Stimulated activated CD4-positive, alpha-beta T cell treated with anti-CD3 and anti-CD28 coated beads, TNF-alpha, amount 100 ng/mL, for 1 hour (primary cell): ENCODE measurements at regions not wholly inside any gene's neighbourhood (a gene's known extent, or its start where the extent isn't known, plus 50 kb on each side); places are given as distances from the start of the nearest gene placed in this dataset.
"Not testable (repeated sequence)": the region's sequence is repeated elsewhere in the genome, so short reads cannot be mapped to it uniquely, and the experiment has no call there.

ENCODE experiments used
- DNase-seq, 3 donors: peaks; one replicate each; pipeline ENCODE4 v3.0.0-alpha.2; 2020; ENCODE audit warnings: low read depth in 3 of 3, low spot score in 1 of 3

DNA sequence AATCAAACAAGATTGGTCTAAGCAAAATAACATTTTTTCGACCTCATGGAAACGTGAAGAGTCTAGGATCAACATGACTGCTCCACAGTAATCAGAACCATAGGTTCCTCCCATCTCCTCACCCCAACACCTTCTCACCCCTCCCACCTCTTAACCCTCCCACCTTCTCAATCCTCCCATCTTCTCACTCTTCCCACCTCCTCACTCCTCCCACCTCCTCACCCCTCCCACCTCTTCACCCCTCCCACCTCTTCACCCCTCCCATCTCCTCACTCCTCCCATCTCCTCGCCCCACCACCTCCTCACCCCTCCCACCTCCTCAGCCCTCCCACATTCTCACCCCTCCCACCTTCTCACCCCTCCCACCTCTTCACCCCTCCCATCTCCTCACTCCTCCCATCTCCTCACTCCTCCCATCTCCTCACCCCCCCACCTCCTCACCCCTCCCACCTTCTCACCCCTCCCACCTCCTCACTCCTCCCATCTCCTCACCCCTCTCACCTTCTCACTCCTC is 567.4 kb downstream of the C6orf118 start:
- DNase-seq, result no peak

DNA sequence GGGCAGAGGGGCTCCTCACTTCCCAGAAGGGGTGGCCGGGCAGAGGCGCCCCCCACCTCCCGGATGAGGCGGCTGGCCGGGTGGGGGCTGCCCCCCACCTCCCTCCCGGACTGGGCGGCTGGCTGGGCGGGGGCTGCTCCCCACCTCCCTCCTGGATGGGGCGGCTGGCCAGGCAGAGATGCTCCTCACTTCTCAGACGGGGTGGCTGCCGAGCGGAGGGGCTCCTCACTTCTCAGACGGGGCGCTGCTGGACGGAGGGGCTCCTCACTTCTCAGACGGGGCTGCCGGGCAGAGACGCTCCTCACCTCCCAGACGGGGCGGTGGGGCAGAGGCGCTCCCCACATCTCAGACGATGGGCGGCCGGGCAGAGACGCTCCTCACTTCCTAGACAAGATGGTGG is 573.3 kb downstream of the C6orf118 start:
- not testable (repeated sequence) for DNase-seq

DNA sequence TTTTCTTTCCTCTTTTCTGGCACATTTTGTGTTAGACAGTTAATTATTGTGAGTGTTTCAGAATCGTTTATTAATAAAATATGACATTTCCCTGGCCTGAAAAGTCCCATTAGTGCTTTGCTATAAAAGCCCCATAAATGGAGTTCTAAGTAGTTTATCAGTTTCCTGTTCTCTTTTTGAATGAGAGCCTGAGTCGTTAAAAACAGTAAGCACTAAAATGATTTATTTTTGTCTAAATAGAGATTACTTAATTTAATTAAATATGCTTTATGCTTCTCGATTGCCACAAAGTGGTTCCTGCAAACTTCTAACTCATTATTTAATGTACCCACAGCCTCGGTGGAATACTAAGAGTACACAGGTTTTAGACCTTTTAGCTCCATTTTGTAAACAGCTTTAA is 577.9 kb downstream of the C6orf118 start:
- no peak for DNase-seq

DNA sequence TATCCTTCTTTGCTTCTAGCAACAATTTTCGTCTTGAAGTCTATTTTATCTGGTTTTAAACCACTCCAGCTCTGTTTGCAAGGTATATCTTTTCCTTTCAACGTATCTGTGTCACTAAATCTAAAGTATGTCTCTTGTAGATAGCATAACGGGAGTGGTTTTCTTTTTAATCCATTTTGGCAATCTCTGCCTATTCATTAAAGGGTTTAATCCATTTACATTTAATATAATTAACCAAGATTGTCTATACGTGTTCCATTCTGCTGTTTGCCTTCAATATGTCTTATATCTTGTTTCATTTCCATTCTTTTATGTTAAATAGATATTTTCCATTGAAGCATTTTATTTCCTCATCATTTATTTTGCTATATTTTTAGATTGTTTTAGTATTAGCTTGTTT is 587.9 kb downstream of the C6orf118 start:
- no peak for DNase-seq

DNA sequence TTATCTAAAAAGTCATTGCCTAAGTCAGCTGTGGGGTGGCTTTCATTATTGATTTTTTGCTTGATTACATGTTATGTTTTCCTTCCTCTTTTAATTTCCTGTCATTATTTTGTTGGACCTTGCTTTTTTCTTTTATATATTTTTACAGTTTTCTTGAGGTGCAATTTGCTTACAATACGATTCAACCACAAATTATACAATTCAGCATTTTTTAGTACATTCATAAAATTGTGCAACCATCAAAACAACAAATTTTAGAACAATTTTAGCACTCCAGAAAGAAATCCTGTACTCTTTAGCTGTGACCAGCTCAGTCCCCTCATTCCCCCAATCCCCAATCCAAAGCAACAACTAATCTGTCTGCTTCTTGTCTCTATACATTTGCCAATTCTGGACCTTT is 608.9 kb downstream of the C6orf118 start:
- no peak for DNase-seq

DNA sequence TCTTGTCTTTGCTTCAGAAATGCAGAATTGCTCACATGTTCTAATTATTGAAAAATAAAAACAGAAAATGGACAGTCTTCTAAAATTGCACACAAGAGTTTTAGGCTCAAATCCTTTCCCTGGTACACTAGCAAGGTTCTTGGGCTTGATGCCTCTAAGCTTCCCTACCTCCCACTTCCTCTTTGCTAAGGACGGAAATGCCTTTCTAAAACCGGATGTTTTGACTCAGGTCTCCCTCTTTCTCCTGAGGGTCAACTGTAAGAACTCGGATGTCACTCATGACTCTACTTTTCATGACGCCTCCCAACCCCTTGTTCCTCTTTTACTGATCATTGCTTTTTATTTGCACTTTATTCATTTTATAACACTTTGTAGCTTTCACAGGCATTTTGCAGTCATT is 613.5 kb downstream of the C6orf118 start:
- DNase-seq, result no peak

DNA sequence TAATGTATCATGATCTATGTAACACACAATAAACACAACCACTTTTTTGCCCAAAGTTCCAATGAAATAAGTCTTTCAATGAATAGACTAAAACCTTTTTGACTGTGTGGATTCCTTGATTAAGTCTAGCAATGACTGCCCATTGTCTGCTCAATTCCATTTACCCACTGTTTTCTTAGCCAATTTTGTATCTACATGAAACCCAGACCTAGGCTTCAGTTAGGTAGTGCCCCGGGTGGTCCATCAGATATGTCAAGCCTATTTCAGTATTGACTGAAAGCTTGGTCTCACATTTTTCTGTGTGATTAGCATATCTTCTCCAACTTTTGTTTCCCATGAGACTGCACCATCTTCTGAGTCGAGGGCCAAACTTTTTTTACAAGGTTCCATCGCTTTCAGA is 615.0 kb downstream of the C6orf118 start:
- DNase-seq, result no peak

DNA sequence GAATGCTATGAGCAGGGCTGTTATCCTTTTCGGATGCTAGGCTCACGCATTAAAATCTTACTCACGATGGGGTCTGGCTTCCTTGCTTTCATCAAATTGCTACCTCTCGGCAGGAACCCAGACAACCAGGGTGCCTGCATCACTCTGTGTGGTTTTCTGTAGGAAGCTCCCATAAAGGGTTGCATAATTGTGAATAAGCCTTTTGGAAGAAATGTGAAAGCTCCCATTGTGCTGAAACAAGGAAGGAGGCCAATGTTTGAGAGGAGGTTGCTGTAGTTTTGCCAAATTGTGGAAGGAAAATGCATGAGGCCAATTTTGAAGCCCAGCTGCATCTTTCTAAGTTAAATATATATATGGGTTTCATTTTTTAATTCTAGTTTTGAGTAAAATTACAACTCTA is 615.5 kb downstream of the C6orf118 start:
- no peak for DNase-seq

DNA sequence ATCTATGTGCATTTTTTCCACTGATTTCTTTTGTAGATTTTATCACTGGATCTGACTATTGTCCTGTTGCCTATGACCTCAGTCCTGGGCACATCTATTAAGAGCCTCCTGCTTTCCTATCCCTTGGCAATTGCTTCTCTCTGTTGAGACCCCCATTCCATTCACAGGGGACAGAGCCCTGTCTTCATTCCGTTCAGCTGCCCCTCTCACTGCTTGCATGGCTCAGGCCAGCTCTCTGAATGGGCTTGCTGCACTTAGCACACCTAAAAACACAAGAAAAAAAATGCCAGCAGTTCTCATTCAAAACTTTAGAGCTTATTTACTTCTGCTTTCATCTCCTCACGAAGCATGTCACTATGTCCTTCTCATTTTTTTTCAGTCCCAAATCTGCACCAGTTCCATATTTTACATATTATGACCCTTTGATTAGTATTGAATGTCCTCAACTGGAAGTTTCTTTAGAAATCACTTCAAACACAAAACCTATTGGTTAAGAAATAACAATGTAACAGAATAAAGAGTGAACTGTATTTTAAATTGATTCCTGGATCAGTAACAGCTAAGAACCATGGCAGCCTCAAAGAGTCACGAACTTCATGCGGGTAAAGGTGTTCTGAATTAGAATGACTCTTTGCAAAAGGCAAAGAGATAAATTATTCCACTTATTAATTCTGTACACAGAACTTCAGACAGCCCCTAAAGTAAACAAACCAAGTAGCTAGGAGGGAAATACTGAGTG is 616.5 kb downstream of the C6orf118 start:
- DNase-seq, result no peak

DNA sequence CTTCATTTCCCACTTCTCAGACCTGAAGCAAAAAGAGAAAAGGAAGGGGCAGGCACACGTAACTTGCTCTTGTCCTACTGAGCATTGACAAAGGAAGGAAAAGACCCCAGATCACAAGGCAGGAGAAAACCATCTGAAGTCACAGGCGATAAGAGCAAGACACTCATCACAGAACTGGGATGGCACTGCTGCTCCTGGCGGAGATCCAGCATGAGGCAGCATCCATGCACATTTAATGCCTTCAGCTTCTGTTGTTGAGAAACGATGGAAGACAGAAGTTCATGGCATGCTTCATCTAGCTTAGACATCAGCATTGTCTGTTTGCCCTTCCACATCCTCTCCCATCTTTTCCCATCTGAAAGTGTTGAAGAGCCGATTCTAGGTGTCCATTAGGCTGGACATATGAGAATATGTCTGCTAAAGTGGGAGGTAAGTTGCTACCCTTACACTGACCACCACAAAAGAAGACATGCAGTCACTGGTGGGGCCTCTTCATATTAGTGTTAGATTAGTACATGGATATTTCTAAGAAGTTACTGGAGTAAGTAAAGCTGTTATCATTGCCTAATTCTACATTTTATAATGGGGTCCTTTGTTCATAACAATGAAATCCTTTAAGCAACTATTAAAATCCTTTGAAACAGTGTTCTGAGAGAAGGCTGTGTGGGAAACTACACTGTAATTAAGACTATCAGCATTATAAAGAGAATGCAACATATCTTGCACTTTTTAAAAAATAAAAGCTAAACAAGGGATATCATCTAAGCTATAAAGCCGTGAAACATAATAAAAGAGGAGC is 618.5 kb downstream of the C6orf118 start:
- no peak for DNase-seq

DNA sequence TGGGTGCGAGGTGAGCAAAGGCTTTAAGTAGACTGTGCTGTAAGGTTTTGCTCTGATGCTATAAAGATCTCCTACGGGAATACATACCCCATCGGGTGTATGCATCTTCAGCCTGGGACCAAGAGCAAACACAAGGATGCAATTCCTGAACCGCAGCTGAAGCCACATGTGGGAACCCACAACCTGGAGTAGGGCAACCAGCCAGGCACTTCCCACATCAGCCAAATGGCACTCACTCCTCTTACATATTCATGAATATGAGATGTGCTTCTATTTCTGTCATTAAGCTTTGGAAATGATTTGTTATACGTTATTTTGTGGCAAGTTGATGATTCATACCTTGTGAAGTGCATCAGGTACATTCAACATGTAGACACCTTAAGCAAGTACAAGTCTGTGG is 619.2 kb downstream of the C6orf118 start:
- no peak for DNase-seq

DNA sequence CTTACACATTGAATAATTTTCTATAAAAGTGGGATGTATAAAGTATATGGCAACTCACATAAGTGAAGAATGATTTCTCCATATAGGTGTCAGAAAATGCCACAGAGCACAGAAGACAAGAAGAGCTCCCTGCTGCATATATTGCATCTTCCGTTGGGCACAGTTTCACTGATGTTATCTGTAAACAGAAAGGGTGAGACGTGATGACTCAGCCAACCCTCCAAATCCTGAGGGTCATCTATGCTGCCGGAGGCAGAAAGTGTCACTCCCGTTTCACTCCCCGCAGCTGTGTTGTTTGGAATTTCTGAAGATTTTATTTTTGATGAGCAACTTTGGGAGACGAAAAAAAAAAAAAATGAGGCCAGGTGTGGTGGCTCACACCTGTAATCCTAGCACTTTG is 644.1 kb downstream of the C6orf118 start:
- DNase-seq, result no peak

DNA sequence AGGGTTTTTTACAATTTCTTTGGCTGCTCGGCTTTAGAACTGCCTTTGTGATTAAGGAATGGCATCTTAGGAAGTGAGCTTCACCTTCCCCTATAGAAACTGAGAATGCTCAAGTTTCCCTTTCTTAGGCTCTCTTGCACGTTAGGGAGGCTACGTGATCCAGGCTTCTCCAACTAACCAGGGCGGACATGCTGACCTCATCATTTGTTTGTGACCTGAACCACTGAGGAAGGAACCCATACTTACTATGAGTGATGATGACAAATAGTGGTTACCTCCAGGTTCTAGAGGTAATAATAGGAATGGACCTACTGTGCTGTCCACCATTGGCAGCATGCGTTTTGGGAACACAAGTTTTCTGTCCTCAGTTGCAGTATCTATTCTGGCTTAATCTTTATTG is 645.8 kb downstream of the C6orf118 start:
- DNase-seq, result no peak

DNA sequence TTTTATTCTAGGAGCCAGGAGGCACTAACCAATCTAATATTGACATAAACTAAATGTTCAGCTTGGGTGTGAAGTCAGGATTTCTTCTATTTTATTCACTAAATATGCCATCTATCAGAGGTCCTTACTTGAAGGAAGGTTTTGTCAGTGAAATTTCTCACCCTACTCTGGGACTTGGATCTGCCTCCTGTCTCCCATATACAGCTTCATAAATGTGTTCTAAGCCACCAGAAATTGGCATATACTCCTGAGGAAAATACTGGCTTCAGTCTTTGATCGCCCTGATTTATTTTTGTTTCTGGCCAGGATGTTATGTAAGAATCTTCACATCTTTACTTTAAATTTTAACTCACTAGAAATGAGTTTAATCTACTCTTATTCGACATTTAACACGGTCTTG is 647.7 kb downstream of the C6orf118 start:
- no peak for DNase-seq

DNA sequence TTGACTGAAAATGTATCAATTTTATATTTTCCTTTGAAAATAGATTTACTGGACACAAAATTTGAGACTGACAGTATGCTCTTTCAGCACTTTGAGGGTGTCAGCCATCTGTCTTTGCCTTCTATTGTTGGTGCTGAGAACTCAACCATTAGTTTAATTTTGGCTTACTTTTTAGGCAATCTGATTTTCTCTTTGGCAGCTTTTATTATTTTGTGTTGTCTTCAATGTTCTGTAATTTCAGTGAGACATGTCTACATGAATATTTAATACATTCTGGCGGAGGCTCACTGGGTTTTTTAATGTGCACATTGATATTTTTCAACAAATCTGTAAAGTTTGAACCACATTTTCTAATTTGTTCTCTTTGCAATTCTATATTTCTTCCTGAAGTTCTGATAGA is 648.6 kb downstream of the C6orf118 start:
- DNase-seq, result no peak

DNA sequence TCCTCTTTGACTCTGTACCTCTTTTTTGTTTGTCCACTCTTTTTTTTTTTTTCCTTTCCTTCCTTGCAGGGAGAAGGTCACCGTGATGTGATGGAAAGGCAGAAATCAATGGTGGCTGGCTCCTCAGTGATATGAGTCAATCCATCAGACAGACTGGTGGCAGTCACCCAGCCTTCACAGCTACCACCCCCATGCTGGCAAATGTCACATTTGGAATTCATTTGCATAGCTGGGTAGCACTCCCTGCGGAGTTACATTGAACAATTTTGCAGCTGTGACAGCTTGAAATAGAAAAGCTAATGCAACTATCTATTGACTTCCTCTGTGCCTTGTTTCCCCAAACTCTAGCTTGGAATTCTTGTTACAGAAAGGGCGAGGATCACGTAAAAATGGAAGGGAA is 668.4 kb downstream of the C6orf118 start:
- no peak for DNase-seq

DNA sequence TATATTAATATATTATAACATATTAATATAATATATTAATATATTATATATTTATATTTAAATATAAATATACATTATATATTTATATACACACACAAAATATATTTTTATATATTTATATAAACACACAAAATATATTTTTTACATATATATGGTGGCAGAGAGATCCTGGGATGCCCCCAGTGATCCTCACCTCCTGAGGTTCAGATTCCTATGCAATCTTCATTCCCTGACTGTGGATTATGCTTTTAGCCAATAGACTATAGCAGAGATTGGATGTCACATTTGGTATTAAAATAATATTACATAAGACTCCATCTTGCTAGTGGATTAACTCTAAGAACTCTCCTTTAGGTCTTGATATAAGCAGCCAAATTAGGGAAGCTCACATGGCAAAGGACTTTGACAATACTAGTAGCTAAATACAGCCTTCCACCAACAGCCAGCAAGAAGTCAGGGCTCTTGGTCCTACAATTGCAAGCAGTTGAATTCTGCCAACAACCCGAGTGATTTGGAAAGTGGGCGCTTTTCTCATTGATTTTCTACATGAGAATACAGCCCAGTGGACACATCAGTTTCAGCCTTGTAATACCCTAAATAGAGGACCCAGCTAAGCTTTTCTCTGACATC is 681.0 kb downstream of the C6orf118 start:
- DNase-seq, result no peak

DNA sequence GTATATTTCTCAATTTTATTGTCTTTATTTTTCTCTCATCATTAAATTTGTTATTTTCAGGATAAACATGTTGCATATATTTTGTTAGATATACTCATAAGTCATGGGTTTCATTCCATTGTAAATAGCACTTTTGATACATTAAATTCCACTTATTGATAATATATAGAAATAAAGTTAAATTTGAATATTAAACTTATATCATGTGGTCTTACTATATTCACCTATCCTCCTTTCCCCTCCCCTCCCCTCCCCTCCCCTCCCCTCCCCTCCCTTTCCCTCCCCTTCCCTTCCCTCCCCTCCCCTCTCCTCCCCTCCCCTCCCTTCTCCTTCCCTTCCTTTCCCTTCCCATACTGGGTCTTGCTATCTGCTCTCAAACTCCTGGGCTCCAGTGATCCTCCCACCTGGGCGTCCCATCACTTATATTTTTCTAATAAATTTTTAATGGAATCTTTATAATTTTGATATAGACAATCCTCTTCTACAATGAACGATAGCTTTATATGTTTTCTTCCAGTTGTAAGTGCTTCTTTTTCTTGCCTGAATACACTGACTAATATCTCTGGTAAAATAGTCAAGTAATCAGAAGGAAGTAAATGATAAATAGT is 692.4 kb downstream of the C6orf118 start:
- DNase-seq, result no peak

DNA sequence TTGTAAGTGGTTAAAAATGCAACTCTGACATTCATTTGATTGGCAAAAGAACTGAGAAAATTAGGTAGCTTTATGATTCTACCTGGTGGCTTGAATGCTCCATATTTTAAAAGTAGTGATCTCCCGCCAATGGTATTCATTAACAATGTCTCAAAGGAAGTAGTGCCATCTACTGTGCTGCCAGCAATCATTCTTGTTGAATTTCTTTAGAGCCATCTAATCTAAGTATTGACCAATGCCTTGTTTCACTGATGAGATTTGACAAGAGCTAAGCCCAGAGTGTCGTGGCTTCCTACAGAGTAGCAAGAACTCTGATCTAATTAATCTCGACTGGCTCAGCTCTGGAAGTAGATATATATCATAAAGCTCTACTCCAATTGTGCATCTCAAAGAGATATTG is 696.7 kb downstream of the C6orf118 start:
- no peak for DNase-seq

DNA sequence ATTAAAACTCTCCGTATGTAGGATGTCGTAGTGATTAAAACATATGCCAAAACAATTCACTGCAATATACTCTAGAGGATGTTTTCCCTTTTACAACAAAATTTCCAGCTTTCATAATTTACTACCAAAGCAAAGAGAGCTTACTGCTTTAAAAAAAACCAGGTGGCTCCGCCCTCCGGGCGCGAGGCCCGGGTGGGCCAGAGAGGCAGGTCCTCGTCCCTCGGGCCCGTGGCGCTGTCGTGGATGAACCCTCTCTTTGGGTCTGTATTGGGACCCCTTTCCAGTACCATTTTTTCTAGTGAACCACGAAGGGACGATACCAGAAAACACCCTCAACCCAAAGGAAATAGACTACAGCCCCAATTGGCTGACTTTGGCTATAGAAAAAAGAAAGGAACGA is 698.5 kb downstream of the C6orf118 start:
- DNase-seq, result not testable (repeated sequence)

DNA sequence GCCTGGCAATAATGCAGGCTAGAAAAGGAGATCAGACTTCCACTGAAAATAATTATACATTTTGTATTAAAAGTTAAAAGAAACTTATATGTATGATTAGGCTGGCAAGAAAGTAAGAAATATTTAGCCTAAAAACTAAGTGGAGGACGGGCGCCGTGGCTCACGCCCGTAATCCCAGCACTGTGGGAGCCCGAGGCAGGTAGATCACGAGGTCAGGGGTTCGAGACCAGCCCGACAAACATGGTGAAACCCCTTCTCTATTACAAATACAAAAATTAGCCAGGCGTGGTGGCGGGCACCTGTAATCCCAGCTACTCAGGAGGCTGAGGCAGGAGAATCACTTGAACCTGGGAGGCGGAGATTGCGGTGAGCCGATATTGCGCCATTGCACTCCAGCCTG is 707.0 kb downstream of the C6orf118 start:
- not testable (repeated sequence) for DNase-seq

DNA sequence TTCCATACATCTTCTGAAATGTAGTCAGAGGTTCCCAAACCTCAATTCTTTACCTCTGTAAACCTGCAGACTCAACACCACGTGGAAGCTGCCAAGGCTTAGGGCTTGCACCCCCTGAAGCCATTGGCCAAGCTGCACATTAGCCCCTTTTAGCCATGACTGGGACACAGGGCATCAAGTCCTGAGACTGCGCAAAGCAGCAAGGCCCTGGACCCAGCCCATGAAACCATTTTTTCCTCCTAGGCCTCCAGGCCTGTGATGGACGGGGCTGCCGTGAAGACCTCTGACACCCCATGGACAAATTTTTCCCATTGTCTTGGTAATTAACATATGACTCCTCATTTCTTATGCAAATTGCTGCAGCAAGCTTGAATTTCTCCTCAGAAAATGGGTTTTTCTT is 727.8 kb downstream of the C6orf118 start:
- DNase-seq, result no peak
